ENCODE measurements at regions not wholly inside any gene's neighbourhood (a gene's known extent, or its start where the extent isn't known, plus 50 kb on each side); places are given as distances from the start of the nearest gene placed in this dataset.

DNA sequence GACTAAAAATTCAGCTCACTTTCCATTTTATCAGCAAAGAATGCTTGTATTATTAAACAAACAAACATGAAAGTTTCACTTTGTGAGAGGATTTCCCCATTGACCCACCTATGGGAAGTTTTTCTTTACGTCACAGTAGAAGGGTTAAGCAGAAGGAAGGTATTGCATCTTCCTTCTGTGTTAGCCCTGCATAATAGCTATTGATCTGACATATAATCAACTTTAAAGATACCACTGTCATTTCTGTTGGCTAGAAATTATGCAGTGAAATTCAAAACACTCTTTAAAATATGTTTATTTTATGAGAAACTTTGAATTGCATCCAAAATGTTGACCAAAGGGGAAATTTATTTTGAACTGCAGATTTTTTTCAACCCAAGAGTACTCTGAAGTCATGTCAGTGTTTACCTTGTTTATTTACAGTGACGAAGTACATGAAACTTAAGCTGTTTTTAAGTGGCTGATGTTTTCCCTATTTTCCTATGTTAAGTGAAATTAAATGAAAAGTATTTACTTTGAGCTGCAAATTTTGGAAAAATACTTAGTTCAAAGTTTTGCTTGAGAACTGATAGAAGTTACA is 566.4 kb downstream of the ZEB2 start:
- TF ChIP-seq ZNF792 (tag by site-specific recombination; IDR thresholded peaks at IDR 0.05) (no peak), KLF8 (tag by site-specific recombination; IDR thresholded peaks at IDR 0.05) (no peak), REPIN1 (tag by site-specific recombination; IDR thresholded peaks at IDR 0.05; ENCODE audit: low read depth) (no peak), SP3 (tag by site-specific recombination; IDR thresholded peaks at IDR 0.05) (no peak)
- TF ChIP-seq, protein P1, sequence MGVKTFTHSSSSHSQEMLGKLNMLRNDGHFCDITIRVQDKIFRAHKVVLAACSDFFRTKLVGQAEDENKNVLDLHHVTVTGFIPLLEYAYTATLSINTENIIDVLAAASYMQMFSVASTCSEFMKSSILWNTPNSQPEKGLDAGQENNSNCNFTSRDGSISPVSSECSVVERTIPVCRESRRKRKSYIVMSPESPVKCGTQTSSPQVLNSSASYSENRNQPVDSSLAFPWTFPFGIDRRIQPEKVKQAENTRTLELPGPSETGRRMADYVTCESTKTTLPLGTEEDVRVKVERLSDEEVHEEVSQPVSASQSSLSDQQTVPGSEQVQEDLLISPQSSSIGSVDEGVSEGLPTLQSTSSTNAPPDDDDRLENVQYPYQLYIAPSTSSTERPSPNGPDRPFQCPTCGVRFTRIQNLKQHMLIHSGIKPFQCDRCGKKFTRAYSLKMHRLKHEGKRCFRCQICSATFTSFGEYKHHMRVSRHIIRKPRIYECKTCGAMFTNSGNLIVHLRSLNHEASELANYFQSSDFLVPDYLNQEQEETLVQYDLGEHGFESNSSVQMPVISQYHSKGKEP (tag by site-specific recombination; IDR thresholded peaks at IDR 0.05), result no peak
- TF ChIP-seq, protein P2, sequence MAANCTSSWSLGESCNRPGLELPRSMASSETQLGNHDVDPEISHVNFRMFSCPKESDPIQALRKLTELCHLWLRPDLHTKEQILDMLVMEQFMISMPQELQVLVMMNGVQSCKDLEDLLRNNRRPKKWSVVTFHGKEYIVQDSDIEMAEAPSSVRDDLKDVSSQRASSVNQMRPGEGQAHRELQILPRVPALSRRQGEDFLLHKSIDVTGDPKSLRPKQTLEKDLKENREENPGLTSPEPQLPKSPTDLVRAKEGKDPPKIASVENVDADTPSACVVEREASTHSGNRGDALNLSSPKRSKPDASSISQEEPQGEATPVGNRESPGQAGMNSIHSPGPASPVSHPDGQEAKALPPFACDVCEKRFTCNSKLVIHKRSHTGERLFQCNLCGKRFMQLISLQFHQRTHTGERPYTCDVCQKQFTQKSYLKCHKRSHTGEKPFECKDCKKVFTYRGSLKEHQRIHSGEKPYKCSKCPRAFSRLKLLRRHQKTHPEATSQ (tag by site-specific recombination; IDR thresholded peaks at IDR 0.05), result no peak
- TF ChIP-seq, protein P3, sequence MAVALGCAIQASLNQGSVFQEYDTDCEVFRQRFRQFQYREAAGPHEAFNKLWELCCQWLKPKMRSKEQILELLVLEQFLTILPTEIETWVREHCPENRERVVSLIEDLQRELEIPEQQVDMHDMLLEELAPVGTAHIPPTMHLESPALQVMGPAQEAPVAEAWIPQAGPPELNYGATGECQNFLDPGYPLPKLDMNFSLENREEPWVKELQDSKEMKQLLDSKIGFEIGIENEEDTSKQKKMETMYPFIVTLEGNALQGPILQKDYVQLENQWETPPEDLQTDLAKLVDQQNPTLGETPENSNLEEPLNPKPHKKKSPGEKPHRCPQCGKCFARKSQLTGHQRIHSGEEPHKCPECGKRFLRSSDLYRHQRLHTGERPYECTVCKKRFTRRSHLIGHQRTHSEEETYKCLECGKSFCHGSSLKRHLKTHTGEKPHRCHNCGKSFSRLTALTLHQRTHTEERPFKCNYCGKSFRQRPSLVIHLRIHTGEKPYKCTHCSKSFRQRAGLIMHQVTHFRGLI (tag by site-specific recombination; IDR thresholded peaks at IDR 0.05), result no peak
- ChIA-PET POLR2A (no interaction called here), CTCF (no interaction called here)
- Histone ChIP-seq H3K4me1 (ENCODE audit: control insufficient read depth, insufficient read depth, low read length) (peaks cover 6% of the 10 kb centered on the region), H3K27ac (ENCODE audit: extremely low read depth, low read depth, low read length) (no peak overlapping the region), H3K36me3 (ENCODE audit: control insufficient read depth in 2 of 2, insufficient read depth in 1 of 2, low read length in 2 of 2) (no peaks in the 10 kb centered on the region), H3K9me3 (ENCODE audit: control insufficient read depth, insufficient read depth, low read depth, low read length) (no peaks in the 10 kb centered on the region), H3K4me3 (ENCODE audit: low read depth, low read length) (no peak overlapping the region)

DNA sequence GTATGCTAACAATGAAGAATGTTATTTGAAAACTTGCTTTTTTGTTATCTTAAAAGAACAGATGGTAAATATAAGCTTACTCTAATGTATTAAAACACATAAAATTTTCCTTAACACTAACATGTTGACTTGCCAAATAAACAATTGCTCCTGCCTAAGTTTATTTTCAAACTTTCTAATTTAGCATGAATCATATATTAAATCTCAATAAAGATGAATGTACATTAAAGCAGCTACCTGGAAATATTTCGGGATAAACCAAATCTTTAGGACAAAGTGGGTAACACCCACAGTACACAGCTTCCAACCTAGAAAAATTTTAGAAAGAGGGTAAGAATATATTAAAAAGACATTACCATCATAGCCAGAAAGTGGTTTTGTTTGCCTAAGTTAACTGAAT is 567.4 kb downstream of the ZEB2 start:
- no peak for TF ChIP-seq ZNF621 (tag by site-specific recombination; IDR thresholded peaks at IDR 0.05)
- TF ChIP-seq ZNF658 (tag by site-specific recombination; IDR thresholded peaks at IDR 0.05), result no peak
- no peak for TF ChIP-seq ZNF585B (tag by site-specific recombination; IDR thresholded peaks at IDR 0.05)
- TF ChIP-seq, protein P4, sequence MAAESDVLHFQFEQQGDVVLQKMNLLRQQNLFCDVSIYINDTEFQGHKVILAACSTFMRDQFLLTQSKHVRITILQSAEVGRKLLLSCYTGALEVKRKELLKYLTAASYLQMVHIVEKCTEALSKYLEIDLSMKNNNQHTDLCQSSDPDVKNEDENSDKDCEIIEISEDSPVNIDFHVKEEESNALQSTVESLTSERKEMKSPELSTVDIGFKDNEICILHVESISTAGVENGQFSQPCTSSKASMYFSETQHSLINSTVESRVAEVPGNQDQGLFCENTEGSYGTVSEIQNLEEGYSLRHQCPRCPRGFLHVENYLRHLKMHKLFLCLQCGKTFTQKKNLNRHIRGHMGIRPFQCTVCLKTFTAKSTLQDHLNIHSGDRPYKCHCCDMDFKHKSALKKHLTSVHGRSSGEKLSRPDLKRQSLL (tag by site-specific recombination; IDR thresholded peaks at IDR 0.05), result no peak
- TF ChIP-seq, protein P5, sequence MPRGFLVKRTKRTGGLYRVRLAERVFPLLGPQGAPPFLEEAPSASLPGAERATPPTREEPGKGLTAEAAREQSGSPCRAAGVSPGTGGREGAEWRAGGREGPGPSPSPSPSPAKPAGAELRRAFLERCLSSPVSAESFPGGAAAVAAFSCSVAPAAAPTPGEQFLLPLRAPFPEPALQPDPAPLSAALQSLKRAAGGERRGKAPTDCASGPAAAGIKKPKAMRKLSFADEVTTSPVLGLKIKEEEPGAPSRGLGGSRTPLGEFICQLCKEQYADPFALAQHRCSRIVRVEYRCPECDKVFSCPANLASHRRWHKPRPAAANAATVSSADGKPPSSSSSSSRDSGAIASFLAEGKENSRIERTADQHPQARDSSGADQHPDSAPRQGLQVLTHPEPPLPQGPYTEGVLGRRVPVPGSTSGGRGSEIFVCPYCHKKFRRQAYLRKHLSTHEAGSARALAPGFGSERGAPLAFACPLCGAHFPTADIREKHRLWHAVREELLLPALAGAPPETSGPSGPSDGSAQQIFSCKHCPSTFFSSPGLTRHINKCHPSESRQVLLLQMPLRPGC (tag by site-specific recombination; IDR thresholded peaks at IDR 0.05), result no peak
- no peak for TF ChIP-seq ZNF214 (tag by site-specific recombination; IDR thresholded peaks at IDR 0.05; ENCODE audit: borderline replicate concordance)
- H3K9me3 ChIP-seq (ENCODE audit: control insufficient read depth, insufficient read depth, low read depth, low read length), result no peaks in the 10 kb centered on the region
- H3K4me3 ChIP-seq (ENCODE audit: low read depth, low read length), result no peak overlapping the region
- no peaks in the 10 kb centered on the region for H3K36me3 ChIP-seq (ENCODE audit: control insufficient read depth in 2 of 2, insufficient read depth in 1 of 2, low read length in 2 of 2)
- POLR2A ChIA-PET, result no interaction called here
- CTCF ChIA-PET, result interaction anchor here (0.7 kb wide), 1 partner anchor 27 kb away, joined by 3 read pairs; no protein-coding TSS in a partner anchor
- peaks cover 6% of the 10 kb centered on the region for H3K4me1 ChIP-seq (ENCODE audit: control insufficient read depth, insufficient read depth, low read length)
- no peak overlapping the region for H3K27ac ChIP-seq (ENCODE audit: extremely low read depth, low read depth, low read length)

DNA sequence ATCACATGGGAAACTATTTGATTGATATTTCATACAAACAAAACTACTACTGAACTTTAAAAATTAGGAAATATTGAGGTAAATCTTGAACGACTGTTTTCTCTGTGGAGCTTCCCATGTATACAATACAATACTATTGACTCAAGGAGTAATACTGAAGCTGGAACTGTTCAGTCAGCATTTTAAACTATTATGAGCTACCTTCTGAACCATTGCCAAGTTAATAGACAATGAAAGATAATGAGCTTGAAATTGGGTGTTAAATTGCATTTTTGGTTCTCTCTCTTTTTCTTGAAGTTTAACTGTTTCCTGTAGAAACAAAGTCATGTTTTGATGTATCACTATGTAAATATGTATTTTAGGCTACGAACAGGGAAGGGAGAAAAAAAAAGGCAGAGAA is 569.2 kb downstream of the ZEB2 start:
- H3K9me3 ChIP-seq (ENCODE audit: control insufficient read depth, insufficient read depth, low read depth, low read length), result no peaks in the 10 kb centered on the region
- H3K36me3 ChIP-seq (ENCODE audit: control insufficient read depth in 2 of 2, insufficient read depth in 1 of 2, low read length in 2 of 2), result no peaks in the 10 kb centered on the region
- TF ChIP-seq ZNF792 (tag by site-specific recombination; IDR thresholded peaks at IDR 0.05) (no peak), ZNF571 (tag by site-specific recombination; IDR thresholded peaks at IDR 0.05) (no peak), ZNF366 (tag by site-specific recombination; conservative IDR thresholded peaks at IDR 0.05) (no peak), ZNF621 (tag by site-specific recombination; IDR thresholded peaks at IDR 0.05) (no peak), TRIM28 (IDR thresholded peaks at IDR 0.05; ENCODE audit: borderline replicate concordance, low read length) (no peak), ZNF24 (tag by site-specific recombination; IDR thresholded peaks at IDR 0.05) (no peak), ZNF561 (tag by site-specific recombination; IDR thresholded peaks at IDR 0.05; ENCODE audit: borderline replicate concordance) (no peak), ZNF514 (tag by site-specific recombination; IDR thresholded peaks at IDR 0.05) (no peak), SP7 (tag by site-specific recombination; IDR thresholded peaks at IDR 0.05) (no peak)
- TF ChIP-seq, protein P6, sequence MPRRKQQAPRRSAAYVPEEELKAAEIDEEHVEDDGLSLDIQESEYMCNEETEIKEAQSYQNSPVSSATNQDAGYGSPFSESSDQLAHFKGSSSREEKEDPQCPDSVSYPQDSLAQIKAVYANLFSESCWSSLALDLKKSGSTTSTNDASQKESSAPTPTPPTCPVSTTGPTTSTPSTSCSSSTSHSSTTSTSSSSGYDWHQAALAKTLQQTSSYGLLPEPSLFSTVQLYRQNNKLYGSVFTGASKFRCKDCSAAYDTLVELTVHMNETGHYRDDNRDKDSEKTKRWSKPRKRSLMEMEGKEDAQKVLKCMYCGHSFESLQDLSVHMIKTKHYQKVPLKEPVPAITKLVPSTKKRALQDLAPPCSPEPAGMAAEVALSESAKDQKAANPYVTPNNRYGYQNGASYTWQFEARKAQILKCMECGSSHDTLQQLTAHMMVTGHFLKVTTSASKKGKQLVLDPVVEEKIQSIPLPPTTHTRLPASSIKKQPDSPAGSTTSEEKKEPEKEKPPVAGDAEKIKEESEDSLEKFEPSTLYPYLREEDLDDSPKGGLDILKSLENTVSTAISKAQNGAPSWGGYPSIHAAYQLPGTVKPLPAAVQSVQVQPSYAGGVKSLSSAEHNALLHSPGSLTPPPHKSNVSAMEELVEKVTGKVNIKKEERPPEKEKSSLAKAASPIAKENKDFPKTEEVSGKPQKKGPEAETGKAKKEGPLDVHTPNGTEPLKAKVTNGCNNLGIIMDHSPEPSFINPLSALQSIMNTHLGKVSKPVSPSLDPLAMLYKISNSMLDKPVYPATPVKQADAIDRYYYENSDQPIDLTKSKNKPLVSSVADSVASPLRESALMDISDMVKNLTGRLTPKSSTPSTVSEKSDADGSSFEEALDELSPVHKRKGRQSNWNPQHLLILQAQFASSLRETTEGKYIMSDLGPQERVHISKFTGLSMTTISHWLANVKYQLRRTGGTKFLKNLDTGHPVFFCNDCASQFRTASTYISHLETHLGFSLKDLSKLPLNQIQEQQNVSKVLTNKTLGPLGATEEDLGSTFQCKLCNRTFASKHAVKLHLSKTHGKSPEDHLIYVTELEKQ (tag by site-specific recombination; IDR thresholded peaks at IDR 0.05; ENCODE audit: borderline replicate concordance), result no peak
- H3K4me3 ChIP-seq (ENCODE audit: low read depth, low read length), result no peak overlapping the region
- POLR2A ChIA-PET, result no interaction called here
- CTCF ChIA-PET, result no interaction called here
- no peak overlapping the region for H3K27ac ChIP-seq (ENCODE audit: extremely low read depth, low read depth, low read length)
- H3K4me1 ChIP-seq (ENCODE audit: control insufficient read depth, insufficient read depth, low read length), result peaks cover 6% of the 10 kb centered on the region
